ENCODE measurements at regions not wholly inside any gene's neighbourhood (a gene's known extent, or its start where the extent isn't known, plus 50 kb on each side); places are given as distances from the start of the nearest gene placed in this dataset.

- H3K79me2 ChIP-seq (ENCODE audit: control insufficient read depth, low read length), result no peaks in the 10 kb centered on the region
- H3K9me3 ChIP-seq (ENCODE audit: control insufficient read depth, insufficient read depth, low read length), result no peaks in the 10 kb centered on the region
- TF ChIP-seq CTCF (IDR thresholded peaks at IDR 0.05; ENCODE audit: low read depth, low read length, poor library complexity, severe bottlenecking), result no peak
- no peak for TF ChIP-seq EZH2phosphoT487 (IDR thresholded peaks at IDR 0.05; ENCODE audit: borderline replicate concordance, low read length)
- H3K4me3 ChIP-seq (ENCODE audit: low read length), result no peak overlapping the region
- no peaks in the 10 kb centered on the region for H3K27me3 ChIP-seq (ENCODE audit: control insufficient read depth, low read length)
- peaks cover 7% of the 10 kb centered on the region for H3K4me1 ChIP-seq (ENCODE audit: control insufficient read depth, low read length)
- no peak overlapping the region for H3K4me2 ChIP-seq (ENCODE audit: low read length)
- H3K27ac ChIP-seq (ENCODE audit: low read depth, low read length), result no peak overlapping the region
- H3F3A ChIP-seq (ENCODE audit: control insufficient read depth, insufficient read depth), result no peaks in the 10 kb centered on the region
- H4K20me1 ChIP-seq (ENCODE audit: control insufficient read depth, insufficient read depth, low read depth, low read length), result no peaks in the 10 kb centered on the region
- no peaks in the 10 kb centered on the region for H3K36me3 ChIP-seq (ENCODE audit: control insufficient read depth, low read length)
- H3K9me2 ChIP-seq (replicated peaks; ENCODE audit: control insufficient read depth, low read length), result no peaks in the 10 kb centered on the region
Measured at GRCh38 chr7:115183431-115184057, 261.6 kb downstream of the MDFIC start.

GRCh38 chr7:115178835-115179234 is 256.9 kb downstream of the MDFIC start:
- peaks cover 4% of the 10 kb centered on the region; the same call in 1 of the 2 replicates for H3K9me3 ChIP-seq (ENCODE audit: control insufficient read depth, insufficient read depth, low read length)
- no peaks in the 10 kb centered on the region for H3K27me3 ChIP-seq (ENCODE audit: control insufficient read depth, low read length)
- H3K36me3 ChIP-seq (ENCODE audit: control insufficient read depth, low read length), result no peaks in the 10 kb centered on the region
- no peaks in the 10 kb centered on the region for H3F3A ChIP-seq (ENCODE audit: control insufficient read depth, insufficient read depth)
- TF ChIP-seq CTCF (IDR thresholded peaks at IDR 0.05; ENCODE audit: low read depth, low read length, poor library complexity, severe bottlenecking) (no peak), EZH2phosphoT487 (IDR thresholded peaks at IDR 0.05; ENCODE audit: borderline replicate concordance, low read length) (no peak)
- H3K79me2 ChIP-seq (ENCODE audit: control insufficient read depth, low read length), result no peaks in the 10 kb centered on the region
- peaks cover 7% of the 10 kb centered on the region for H3K4me1 ChIP-seq (ENCODE audit: control insufficient read depth, low read length)
- no peaks in the 10 kb centered on the region for H3K9me2 ChIP-seq (replicated peaks; ENCODE audit: control insufficient read depth, low read length)
- no peak overlapping the region for H3K4me2 ChIP-seq (ENCODE audit: low read length)
- no peak overlapping the region for H3K4me3 ChIP-seq (ENCODE audit: low read length)
- H4K20me1 ChIP-seq (ENCODE audit: control insufficient read depth, insufficient read depth, low read depth, low read length), result no peaks in the 10 kb centered on the region
- H3K27ac ChIP-seq (ENCODE audit: low read depth, low read length), result no peak overlapping the region

GRCh38 chr7:115177823-115178222 is 255.9 kb downstream of the MDFIC start:
- no peaks in the 10 kb centered on the region for H3K27me3 ChIP-seq (ENCODE audit: control insufficient read depth, low read length)
- H3K4me2 ChIP-seq (ENCODE audit: low read length), result no peak overlapping the region
- H3K27ac ChIP-seq (ENCODE audit: low read depth, low read length), result no peak overlapping the region
- H3K4me3 ChIP-seq (ENCODE audit: low read length), result no peak overlapping the region
- H3K9me2 ChIP-seq (replicated peaks; ENCODE audit: control insufficient read depth, low read length), result no peaks in the 10 kb centered on the region
- no peaks in the 10 kb centered on the region for H3K4me1 ChIP-seq (ENCODE audit: control insufficient read depth, low read length)
- peaks cover 4% of the 10 kb centered on the region; the same call in 1 of the 2 replicates for H3K9me3 ChIP-seq (ENCODE audit: control insufficient read depth, insufficient read depth, low read length)
- TF ChIP-seq CTCF (IDR thresholded peaks at IDR 0.05; ENCODE audit: low read depth, low read length, poor library complexity, severe bottlenecking) (no peak), EZH2phosphoT487 (IDR thresholded peaks at IDR 0.05; ENCODE audit: borderline replicate concordance, low read length) (no peak)
- H3F3A ChIP-seq (ENCODE audit: control insufficient read depth, insufficient read depth), result no peaks in the 10 kb centered on the region
- no peaks in the 10 kb centered on the region for H3K79me2 ChIP-seq (ENCODE audit: control insufficient read depth, low read length)
- H3K36me3 ChIP-seq (ENCODE audit: control insufficient read depth, low read length), result no peaks in the 10 kb centered on the region
- no peaks in the 10 kb centered on the region for H4K20me1 ChIP-seq (ENCODE audit: control insufficient read depth, insufficient read depth, low read depth, low read length)
